ENCODE measurements at regions not wholly inside any gene's neighbourhood (a gene's known extent, or its start where the extent isn't known, plus 50 kb on each side); places are given as distances from the start of the nearest gene placed in this dataset.
"Not testable (repeated sequence)": the region's sequence is repeated elsewhere in the genome, so short reads cannot be mapped to it uniquely, and the experiment has no call there.

- no peaks in the 10 kb centered on the region for H3K9me3 ChIP-seq
- H3K36me3 ChIP-seq: no peaks in the 10 kb centered on the region
- H3K27me3 ChIP-seq: no peaks in the 10 kb centered on the region
- no peak overlapping the region for H3K27ac ChIP-seq
- no peak for DNase-seq
- no peak for TF ChIP-seq POLR2A (IDR thresholded peaks at IDR 0.05)
- TF ChIP-seq CTCF (IDR thresholded peaks at IDR 0.05): no peak
- intact Hi-C loops (cut with DNase I): no loop called here
- H3K4me3 ChIP-seq (replicated peaks in 1 of 3): no peak overlapping the region
- peaks cover 0 to under 1% of the 10 kb centered on the region in 2 donors for H3K4me1 ChIP-seq
- WGBS, 2 donors: 96 to 97% methylated on average over 8 to 10 of the region's 19 CpGs
Measured at GRCh38 chr2:2645162-2645855, 314.2 kb upstream of the MYT1L start.

GRCh38 chr2:2644751-2645150 is 313.7 kb upstream of the MYT1L start:
- H3K36me3 ChIP-seq; H3K4me3 ChIP-seq (replicated peaks in 1 of 3); H3K9me3 ChIP-seq; DNase-seq; intact Hi-C loops (cut with DNase I); H3K27me3 ChIP-seq; H3K4me1 ChIP-seq; H3K27ac ChIP-seq: not testable (repeated sequence)
- 86 to 93% methylated on average over 9 of the region's 9 CpGs for WGBS, 2 donors

- no peaks in the 10 kb centered on the region for H3K27me3 ChIP-seq
- H3K4me3 ChIP-seq (replicated peaks in 1 of 3): no peak overlapping the region
- intact Hi-C loops (cut with DNase I): no loop called here
- no peaks in the 10 kb centered on the region for H3K36me3 ChIP-seq
- H3K9me3 ChIP-seq: no peaks in the 10 kb centered on the region
- peaks cover 0 to 13% of the 10 kb centered on the region in 2 donors for H3K4me1 ChIP-seq
- DNase-seq: no peak
- 94 to 95% methylated on average over 1 of the region's 1 CpG for WGBS, 2 donors
- TF ChIP-seq POLR2A (IDR thresholded peaks at IDR 0.05) (no peak), CTCF (IDR thresholded peaks at IDR 0.05) (no peak)
- H3K27ac ChIP-seq: no peak overlapping the region
Measured at GRCh38 chr2:2644040-2644439, 313.0 kb upstream of the MYT1L start.

- 92 to 93% methylated on average over 13 to 21 of the region's 29 CpGs for WGBS, 2 donors
- intact Hi-C loops (cut with DNase I): no loop called here
- no peak overlapping the region for H3K4me3 ChIP-seq (replicated peaks in 1 of 3)
- no peaks in the 10 kb centered on the region for H3K27me3 ChIP-seq
- no peaks in the 10 kb centered on the region for H3K9me3 ChIP-seq
- TF ChIP-seq CTCF (IDR thresholded peaks at IDR 0.05): no peak
- TF ChIP-seq POLR2A (IDR thresholded peaks at IDR 0.05): no peak
- no peak overlapping the region for H3K27ac ChIP-seq
- no peak for DNase-seq
- no peaks in the 10 kb centered on the region for H3K36me3 ChIP-seq
- H3K4me1 ChIP-seq: peaks cover 0 to 13% of the 10 kb centered on the region in 2 donors
Measured at GRCh38 chr2:2642906-2643890, 312.1 kb upstream of the MYT1L start.

- TF ChIP-seq POLR2A (IDR thresholded peaks at IDR 0.05) (no peak), CTCF (IDR thresholded peaks at IDR 0.05) (no peak)
- DNase-seq: peak; percentile 20 to 49
- no peak overlapping the region for H3K4me3 ChIP-seq (replicated peaks in 1 of 3)
- H3K36me3 ChIP-seq: no peaks in the 10 kb centered on the region
- no peak overlapping the region for H3K27ac ChIP-seq
- WGBS, 2 donors: 70 to 74% methylated on average over 16 of the region's 17 CpGs
- H3K9me3 ChIP-seq: no peaks in the 10 kb centered on the region
- no peaks in the 10 kb centered on the region for H3K27me3 ChIP-seq
- intact Hi-C loops (cut with DNase I): no loop called here
- peaks cover 0 to 13% of the 10 kb centered on the region in 2 donors for H3K4me1 ChIP-seq
Measured at GRCh38 chr2:2641541-2642410, 310.7 kb upstream of the MYT1L start.

All from thyroid gland (tissue), 4 donors.